GM12873 (cell line): ENCODE measurements at regions not wholly inside any gene's neighbourhood (a gene's known extent, or its start where the extent isn't known, plus 50 kb on each side); places are given as distances from the start of the nearest gene placed in this dataset.
A peak's percentile ranks its signal among the peaks of the same experiment; 100 is the strongest.

Experiments used
- TF ChIP-seq, protein P1 (sequence below): IDR thresholded peaks from 2 replicates; pipeline ENCODE4 v1.5.1; 2012; ENCODE audit warnings: low read depth, mild to moderate bottlenecking, moderate library complexity, low read length, control low read depth; ENCODE audit not compliant: insufficient read depth; ENCODE audit errors: missing control alignments

DNA sequence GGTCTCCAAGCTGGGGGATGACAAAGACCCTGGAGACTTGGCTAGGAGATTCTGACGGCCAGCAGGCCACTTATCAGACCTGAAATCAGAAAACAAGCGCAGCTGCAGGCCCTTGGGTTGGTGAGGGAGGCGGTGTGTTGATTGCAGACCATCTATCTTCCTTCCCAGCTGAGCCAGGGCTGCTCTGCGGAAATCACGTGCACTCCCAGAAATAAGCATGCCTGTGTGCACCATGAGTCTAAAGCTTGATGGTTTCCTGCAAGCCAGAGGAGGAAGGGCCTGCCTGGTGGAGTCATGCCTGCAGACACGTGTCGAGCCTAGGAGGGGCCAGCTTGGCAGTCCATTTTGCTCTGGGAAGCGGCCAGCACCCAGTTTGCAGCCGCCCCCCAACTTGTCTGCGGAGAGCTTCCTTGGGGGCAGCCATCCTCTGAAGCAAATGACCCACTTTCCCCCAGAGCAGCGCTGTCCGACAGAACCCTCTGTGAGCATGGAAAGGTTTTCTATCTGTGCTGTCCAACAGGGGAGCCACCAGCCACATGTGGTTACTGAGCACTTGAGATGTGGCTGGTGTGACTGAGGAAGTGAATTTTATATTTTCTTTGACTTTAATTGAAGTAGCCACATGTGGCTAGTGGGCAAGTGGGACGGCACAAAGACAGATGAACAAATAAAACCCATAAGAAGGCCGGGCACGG lies 175.7 kb upstream of the BCOR start:
- TF ChIP-seq, protein P1, sequence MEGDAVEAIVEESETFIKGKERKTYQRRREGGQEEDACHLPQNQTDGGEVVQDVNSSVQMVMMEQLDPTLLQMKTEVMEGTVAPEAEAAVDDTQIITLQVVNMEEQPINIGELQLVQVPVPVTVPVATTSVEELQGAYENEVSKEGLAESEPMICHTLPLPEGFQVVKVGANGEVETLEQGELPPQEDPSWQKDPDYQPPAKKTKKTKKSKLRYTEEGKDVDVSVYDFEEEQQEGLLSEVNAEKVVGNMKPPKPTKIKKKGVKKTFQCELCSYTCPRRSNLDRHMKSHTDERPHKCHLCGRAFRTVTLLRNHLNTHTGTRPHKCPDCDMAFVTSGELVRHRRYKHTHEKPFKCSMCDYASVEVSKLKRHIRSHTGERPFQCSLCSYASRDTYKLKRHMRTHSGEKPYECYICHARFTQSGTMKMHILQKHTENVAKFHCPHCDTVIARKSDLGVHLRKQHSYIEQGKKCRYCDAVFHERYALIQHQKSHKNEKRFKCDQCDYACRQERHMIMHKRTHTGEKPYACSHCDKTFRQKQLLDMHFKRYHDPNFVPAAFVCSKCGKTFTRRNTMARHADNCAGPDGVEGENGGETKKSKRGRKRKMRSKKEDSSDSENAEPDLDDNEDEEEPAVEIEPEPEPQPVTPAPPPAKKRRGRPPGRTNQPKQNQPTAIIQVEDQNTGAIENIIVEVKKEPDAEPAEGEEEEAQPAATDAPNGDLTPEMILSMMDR: no peak

DNA sequence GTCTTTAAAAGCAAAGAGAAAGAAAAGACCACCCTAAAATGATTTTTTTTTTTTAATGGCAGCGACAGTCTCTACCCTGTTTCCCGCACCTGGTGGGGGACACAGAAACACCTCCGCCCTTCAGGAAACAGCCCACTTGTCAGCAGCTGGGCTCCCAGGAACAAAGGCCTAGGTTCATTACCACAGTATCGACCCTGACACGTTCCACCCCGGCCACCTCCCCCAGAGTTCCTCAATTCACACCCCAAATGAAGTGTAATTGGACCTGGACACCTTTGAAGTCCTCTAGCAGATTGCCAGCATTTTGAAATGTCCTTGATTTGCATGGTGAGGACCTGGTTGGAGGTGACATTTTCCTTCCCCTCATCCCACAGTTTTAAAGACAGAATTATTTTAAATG lies 175.0 kb upstream of the BCOR start:
- TF ChIP-seq, protein P1: no peak

DNA sequence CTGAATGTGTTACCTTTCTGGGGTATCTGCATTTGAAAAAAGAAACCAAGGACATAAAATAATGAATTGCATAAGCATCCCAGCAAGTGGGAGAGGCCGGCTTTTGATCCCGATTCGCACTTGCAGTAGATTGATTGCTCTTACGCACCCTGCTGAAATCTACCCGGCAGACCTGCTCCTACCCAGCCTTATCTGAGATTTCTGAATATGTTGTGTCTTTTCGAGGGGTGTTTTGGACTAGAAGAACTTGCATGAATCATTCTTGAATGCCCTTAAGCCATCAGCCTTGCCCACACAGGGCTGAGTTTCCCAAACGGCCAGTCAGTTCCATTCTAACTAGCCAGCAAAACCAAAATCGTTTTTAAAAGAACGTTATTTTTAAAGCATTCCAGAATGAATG lies 174.4 kb upstream of the BCOR start:
- TF ChIP-seq, protein P1: no peak

GRCh38 chrX:40268188-40268520 lies 170.4 kb upstream of the BCOR start:
- TF ChIP-seq, protein P1: no peak

- TF ChIP-seq, protein P1: no peak
Measured at GRCh38 chrX:40267334-40268187, 169.8 kb upstream of the BCOR start.

- TF ChIP-seq, protein P1: peak; percentile 56
Measured at GRCh38 chrX:40266490-40267333, 169.0 kb upstream of the BCOR start.

DNA sequence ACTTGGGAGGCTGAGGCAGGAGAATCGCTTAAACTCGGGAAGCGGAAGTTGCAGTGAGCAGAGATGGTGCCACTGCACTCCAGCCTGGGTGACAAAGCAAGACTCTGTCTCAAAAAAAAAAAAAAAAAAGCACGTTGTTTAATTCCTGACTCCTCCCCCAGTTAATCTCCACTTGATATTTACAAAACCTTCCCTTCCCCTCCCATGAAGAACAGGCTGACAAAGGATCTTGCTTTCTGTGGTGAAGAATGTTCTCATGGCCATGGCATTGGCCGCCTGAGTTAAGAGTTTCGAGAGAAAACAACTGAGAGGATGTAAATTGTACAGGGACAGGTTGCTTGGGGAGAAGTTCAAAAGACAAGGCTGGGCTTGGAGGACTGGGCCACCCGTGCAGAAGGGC lies 168.2 kb upstream of the BCOR start:
- TF ChIP-seq, protein P1: no peak
